Astrocyte of the cerebellum (primary cell): ENCODE measurements at regions not wholly inside any gene's neighbourhood (a gene's known extent, or its start where the extent isn't known, plus 50 kb on each side); places are given as distances from the start of the nearest gene placed in this dataset.
"Not testable (repeated sequence)": the region's sequence is repeated elsewhere in the genome, so short reads cannot be mapped to it uniquely, and the experiment has no call there.

Source experiments
- DNase-seq: peaks from one replicate; pipeline ENCODE4 v3.0.0-alpha.2; 2011; ENCODE audit warnings: low read depth
- H3K4me3 ChIP-seq: 2 replicates; pipeline ENCODE4 v1.5.1; 2011; ENCODE audit warnings: mild to moderate bottlenecking, low read depth, low read length, moderate library complexity
- in situ Hi-C: cut with HindIII; loops from 2 replicates; pipeline ENCODE4 v1.10.0; 2017; ENCODE audit warnings: low sequenced_read_pairs
- TF ChIP-seq, protein P1 (sequence below): IDR thresholded peaks from 2 replicates; pipeline ENCODE4 v1.5.1; 2012; ENCODE audit warnings: low read length, low read depth, moderate library complexity, mild to moderate bottlenecking; ENCODE audit errors: missing control alignments

GRCh38 chr1:191483988-191484387 lies 674.3 kb upstream of the RGS18 start:
- no peak overlapping the region for H3K4me3 ChIP-seq
- TF ChIP-seq, protein P1, sequence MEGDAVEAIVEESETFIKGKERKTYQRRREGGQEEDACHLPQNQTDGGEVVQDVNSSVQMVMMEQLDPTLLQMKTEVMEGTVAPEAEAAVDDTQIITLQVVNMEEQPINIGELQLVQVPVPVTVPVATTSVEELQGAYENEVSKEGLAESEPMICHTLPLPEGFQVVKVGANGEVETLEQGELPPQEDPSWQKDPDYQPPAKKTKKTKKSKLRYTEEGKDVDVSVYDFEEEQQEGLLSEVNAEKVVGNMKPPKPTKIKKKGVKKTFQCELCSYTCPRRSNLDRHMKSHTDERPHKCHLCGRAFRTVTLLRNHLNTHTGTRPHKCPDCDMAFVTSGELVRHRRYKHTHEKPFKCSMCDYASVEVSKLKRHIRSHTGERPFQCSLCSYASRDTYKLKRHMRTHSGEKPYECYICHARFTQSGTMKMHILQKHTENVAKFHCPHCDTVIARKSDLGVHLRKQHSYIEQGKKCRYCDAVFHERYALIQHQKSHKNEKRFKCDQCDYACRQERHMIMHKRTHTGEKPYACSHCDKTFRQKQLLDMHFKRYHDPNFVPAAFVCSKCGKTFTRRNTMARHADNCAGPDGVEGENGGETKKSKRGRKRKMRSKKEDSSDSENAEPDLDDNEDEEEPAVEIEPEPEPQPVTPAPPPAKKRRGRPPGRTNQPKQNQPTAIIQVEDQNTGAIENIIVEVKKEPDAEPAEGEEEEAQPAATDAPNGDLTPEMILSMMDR = no peak
- DNase-seq = no peak
- in situ Hi-C loops = no loop called here

- in situ Hi-C loops = no loop called here
- TF ChIP-seq, protein P1 = no peak
- no peak overlapping the region for H3K4me3 ChIP-seq
- DNase-seq = no peak
Measured at GRCh38 chr1:191490303-191490702, 668.0 kb upstream of the RGS18 start.

DNA sequence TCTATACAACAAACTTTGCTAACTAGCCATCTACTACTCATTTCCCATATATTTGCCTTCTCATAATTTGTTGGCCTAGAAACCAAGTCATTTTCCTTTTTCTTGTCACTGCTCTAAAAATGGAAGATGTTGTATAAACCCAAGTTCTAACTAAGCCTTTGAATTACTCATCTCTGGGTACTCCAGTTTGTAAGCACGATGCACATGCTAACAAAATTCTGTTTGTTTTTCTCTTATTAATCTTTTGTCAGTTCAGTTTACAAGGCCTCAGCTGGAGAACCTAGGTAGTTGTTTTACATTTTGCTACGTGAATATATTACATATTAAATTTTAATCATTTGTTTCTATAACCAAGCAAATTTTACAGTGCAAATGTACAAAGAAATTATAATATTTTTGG lies 663.2 kb upstream of the RGS18 start:
- TF ChIP-seq, protein P1 = no peak
- no peak for DNase-seq
- in situ Hi-C loops = no loop called here
- no peak overlapping the region for H3K4me3 ChIP-seq

- DNase-seq = peak; percentile 6
- in situ Hi-C loops = no loop called here
- TF ChIP-seq, protein P1 = no peak
- H3K4me3 ChIP-seq = no peak overlapping the region
Measured at GRCh38 chr1:191498318-191498717, 659.9 kb upstream of the RGS18 start.

- DNase-seq = no peak
- H3K4me3 ChIP-seq = no peak overlapping the region
- in situ Hi-C loops = no loop called here
- TF ChIP-seq, protein P1 = no peak
Measured at GRCh38 chr1:191498825-191499224, 659.4 kb upstream of the RGS18 start.

GRCh38 chr1:191504999-191505398 lies 653.3 kb upstream of the RGS18 start:
- TF ChIP-seq, protein P1 = no peak
- no peak for DNase-seq
- no peak overlapping the region for H3K4me3 ChIP-seq
- in situ Hi-C loops = no loop called here

DNA sequence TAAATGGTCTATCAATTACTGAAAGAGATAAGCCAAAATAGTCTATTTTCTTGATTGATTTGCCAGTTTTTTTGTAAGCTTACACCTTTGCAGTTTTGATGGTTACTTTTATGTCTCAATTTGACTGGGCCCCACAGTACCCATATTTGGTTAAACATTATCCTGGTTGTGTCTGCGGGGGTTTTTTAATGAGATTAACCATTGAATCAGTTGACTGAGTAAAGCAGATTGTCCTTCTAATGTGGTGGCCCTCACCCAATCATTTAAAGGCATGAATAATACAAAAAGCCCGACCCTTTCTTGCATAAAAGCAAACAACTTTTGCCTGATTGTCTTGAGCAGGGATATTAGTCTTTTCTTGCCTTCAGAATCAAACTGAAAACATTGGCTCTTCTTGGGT lies 650.0 kb upstream of the RGS18 start:
- in situ Hi-C loops = no loop called here
- no peak for DNase-seq
- TF ChIP-seq, protein P1 = no peak
- no peak overlapping the region for H3K4me3 ChIP-seq

- in situ Hi-C loops, H3K4me3 ChIP-seq, DNase-seq: not testable (repeated sequence)
Measured at GRCh38 chr1:191511480-191511879, 646.8 kb upstream of the RGS18 start.
